H9 (cell line): ENCODE measurements at regions not wholly inside any gene's neighbourhood (a gene's known extent, or its start where the extent isn't known, plus 50 kb on each side); places are given as distances from the start of the nearest gene placed in this dataset.

Source experiments
- DNase-seq: peaks from one replicate; pipeline ENCODE4 v3.0.0-alpha.2; 2017
- H2AFZ ChIP-seq: one replicate; pipeline ENCODE4 v1.6.1; 2013; ENCODE audit warnings: mild to moderate bottlenecking, low read length, control low read depth, moderate library complexity
- H2AK5ac ChIP-seq: 2 replicates; pipeline ENCODE4 v1.6.1; 2013; ENCODE audit warnings: low read length, control low read depth, mixed read lengths; ENCODE audit not compliant: insufficient read length
- H2BK120ac ChIP-seq: one replicate; pipeline ENCODE4 v1.6.1; 2013; ENCODE audit warnings: low read depth, mild to moderate bottlenecking, low read length, control low read depth, inconsistent platforms; ENCODE audit not compliant: poor library complexity, severe bottlenecking
- H2BK12ac ChIP-seq: 2 replicates; pipeline ENCODE4 v1.6.1; 2013; ENCODE audit warnings: low read length, control low read depth, mixed read lengths, low read depth; ENCODE audit not compliant: insufficient read length
- H2BK15ac ChIP-seq: 2 replicates; pipeline ENCODE4 v1.6.1; 2013; ENCODE audit warnings: low read depth, low read length, control low read depth
- H2BK20ac ChIP-seq: one replicate; pipeline ENCODE4 v1.6.1; 2013; ENCODE audit warnings: low read depth, mild to moderate bottlenecking, low read length, control low read depth, inconsistent platforms; ENCODE audit not compliant: poor library complexity, severe bottlenecking
- H2BK5ac ChIP-seq: 2 replicates; pipeline ENCODE4 v1.6.1; 2013; ENCODE audit warnings: low read length, control low read depth, mixed read lengths; ENCODE audit not compliant: insufficient read length
- H3K14ac ChIP-seq: 2 replicates; pipeline ENCODE4 v1.6.1; 2013; ENCODE audit warnings: low read length, control low read depth; ENCODE audit not compliant: insufficient read depth
- H3K18ac ChIP-seq: 2 replicates; pipeline ENCODE4 v1.6.1; 2013; ENCODE audit warnings: low read depth, mild to moderate bottlenecking, mixed read lengths, low read length, control low read depth; ENCODE audit not compliant: insufficient read length
- H3K23ac ChIP-seq: 2 replicates; pipeline ENCODE4 v1.6.1; 2013; ENCODE audit warnings: low read length, control low read depth, mixed read lengths, low read depth; ENCODE audit not compliant: insufficient read length
- H3K23me2 ChIP-seq: 2 replicates; pipeline ENCODE4 v1.6.1; 2013; ENCODE audit warnings: low read depth, mild to moderate bottlenecking, mixed read lengths, low read length, control low read depth; ENCODE audit not compliant: insufficient read length, poor library complexity, severe bottlenecking
- H3K27ac ChIP-seq: 2 replicates; pipeline ENCODE4 v1.5.1; 2013; ENCODE audit warnings: low read length, control low read depth, mixed read lengths, low read depth; ENCODE audit not compliant: insufficient read length
- H3K27me3 ChIP-seq: 2 replicates; pipeline ENCODE4 v1.6.1; 2013; ENCODE audit warnings: low read length, control low read depth, inconsistent platforms; ENCODE audit not compliant: insufficient read depth
- H3K4ac ChIP-seq: 2 replicates; pipeline ENCODE4 v1.6.1; 2013; ENCODE audit warnings: low read depth, mild to moderate bottlenecking, control low read depth, inconsistent platforms, low read length, moderate library complexity
- H3K4me1 ChIP-seq: 2 replicates; pipeline ENCODE4 v1.6.1; 2013; ENCODE audit warnings: low read length, control low read depth, inconsistent platforms; ENCODE audit not compliant: insufficient read depth
- H3K4me2 ChIP-seq: 2 replicates; pipeline ENCODE4 v1.6.1; 2013; ENCODE audit warnings: low read length, control low read depth, mixed read lengths; ENCODE audit not compliant: insufficient read length, insufficient read depth
- H3K56ac ChIP-seq: 2 replicates; pipeline ENCODE4 v1.6.1; 2013; ENCODE audit warnings: low read depth, mild to moderate bottlenecking, mixed read lengths, low read length, control low read depth; ENCODE audit not compliant: insufficient read length
- H3K79me1 ChIP-seq: 2 replicates; pipeline ENCODE4 v1.6.1; 2013; ENCODE audit warnings: low read depth, mild to moderate bottlenecking, moderate library complexity, low read length, control low read depth, inconsistent platforms; ENCODE audit not compliant: insufficient read depth, poor library complexity, severe bottlenecking
- H3K79me2 ChIP-seq: 2 replicates; pipeline ENCODE4 v1.6.1; 2013; ENCODE audit warnings: low read length, control low read depth, inconsistent platforms; ENCODE audit not compliant: insufficient read depth
- H3K9ac ChIP-seq: 2 replicates; pipeline ENCODE4 v1.6.1; 2013; ENCODE audit warnings: low read length, control low read depth, mixed read lengths; ENCODE audit not compliant: insufficient read length; ENCODE audit errors: extremely low read depth
- H3K9me3 ChIP-seq: one replicate; pipeline ENCODE4 v1.6.1; 2013; ENCODE audit warnings: low read depth, low read length, inconsistent platforms; ENCODE audit not compliant: control insufficient read depth
- H3T11ph ChIP-seq: one replicate; pipeline ENCODE4 v1.6.1; 2013; ENCODE audit warnings: mild to moderate bottlenecking, low read length, control low read depth, inconsistent platforms
- H4K20me1 ChIP-seq: one replicate; pipeline ENCODE4 v1.6.1; 2013; ENCODE audit not compliant: control insufficient read depth, insufficient read length, insufficient read depth
- H4K5ac ChIP-seq: 2 replicates; pipeline ENCODE4 v1.6.1; 2013; ENCODE audit warnings: low read depth, mild to moderate bottlenecking, mixed read lengths, low read length, control low read depth; ENCODE audit not compliant: insufficient read length
- H4K8ac ChIP-seq: replicated peaks from 2 replicates; pipeline ENCODE4 v1.6.1; 2013; ENCODE audit warnings: low read length, control low read depth, mixed read lengths, low read depth; ENCODE audit not compliant: insufficient read length
- H4K91ac ChIP-seq: 2 replicates; pipeline ENCODE4 v1.6.1; 2013; ENCODE audit warnings: low read depth, mild to moderate bottlenecking, moderate library complexity, mixed read lengths, low read length, control low read depth; ENCODE audit not compliant: insufficient read length
- H3K27ac Mint-ChIP-seq, 3 experiments: 2 replicates in 2 of 3; 3 replicates in 1 of 3; pipeline ENCODE4 v1.8.0; 2020 to 2021; ENCODE audit warnings: mixed read lengths in 3 of 3, mild to moderate bottlenecking in 1 of 3, moderate library complexity in 1 of 3
- H3K27me3 Mint-ChIP-seq: 2 replicates; pipeline ENCODE4 v1.8.0; 2021; ENCODE audit warnings: low read depth, mild to moderate bottlenecking, moderate library complexity, mixed read lengths
- H3K36me3 Mint-ChIP-seq, 3 experiments: 2 replicates in 2 of 3; 3 replicates in 1 of 3; pipeline ENCODE4 v1.8.0; 2020 to 2021; ENCODE audit warnings: low read depth in 3 of 3, mixed read lengths in 3 of 3; ENCODE audit not compliant: insufficient read depth in 1 of 3
- H3K4me1 Mint-ChIP-seq, 2 experiments: 2 replicates each; pipeline ENCODE4 v1.8.0; 2020; ENCODE audit warnings: mixed read lengths in 2 of 2
- H3K4me3 Mint-ChIP-seq, 2 experiments: 2 replicates in 1 of 2; 3 replicates in 1 of 2; pipeline ENCODE4 v1.8.0; 2020 to 2021; ENCODE audit warnings: mild to moderate bottlenecking in 2 of 2, mixed read lengths in 2 of 2, moderate library complexity in 1 of 2
- H3K9me3 Mint-ChIP-seq, 2 experiments: 2 replicates in 1 of 2; 3 replicates in 1 of 2; pipeline ENCODE4 v1.8.0; 2020; ENCODE audit warnings: mild to moderate bottlenecking in 2 of 2, mixed read lengths in 2 of 2, moderate library complexity in 1 of 2
- WGBS: extraction: QIAGEN DNeasy Blood & Tissue Kit; methylation state at CpG from one replicate; pipeline ENCODE4 v1.1.7; 2013; ENCODE audit warnings: missing lambda C conversion rate, low lambda C conversion rate, mixed read lengths; ENCODE audit not compliant: insufficient read length; ENCODE audit errors: extremely low coverage; 5-methylcytosine and 5-hydroxymethylcytosine counted together
- TF ChIP-seq, protein P1 (sequence below): fragments of 200-600 bp; sonication (generic); conservative IDR thresholded peaks from 3 replicates; pipeline ENCODE4 v1.8.0; 2021; ENCODE audit warnings: antibody characterized with exemption, mild to moderate bottlenecking

DNA sequence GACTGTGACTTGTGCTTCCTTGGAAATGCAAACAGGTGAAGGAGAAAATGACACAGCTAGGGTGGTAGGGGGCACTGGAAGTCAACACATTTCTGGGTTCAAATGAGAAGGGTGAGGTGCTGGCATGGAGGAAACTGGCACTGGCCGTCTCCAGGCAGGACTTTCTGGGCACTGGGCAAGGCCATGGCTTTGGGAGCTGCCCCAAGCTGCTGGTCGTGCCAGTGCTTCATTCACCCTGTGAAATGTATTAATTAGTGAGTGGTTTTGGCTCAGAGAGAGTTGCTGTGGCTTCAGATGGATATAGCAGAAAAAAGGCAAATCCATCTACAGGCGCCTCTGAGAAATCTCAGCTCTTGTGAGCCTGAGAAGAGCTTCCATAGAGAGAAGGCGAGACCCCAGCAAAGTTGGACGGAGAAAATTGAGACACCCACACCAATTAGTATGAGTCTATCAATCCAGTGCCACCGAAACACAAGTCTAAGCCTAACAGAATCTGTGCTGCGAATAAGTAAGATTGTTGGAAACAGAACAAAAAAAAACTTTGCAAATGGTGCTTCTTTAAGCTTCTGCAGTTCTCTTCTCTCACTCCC lies 202.1 kb upstream of the TNP1 start:
- no peak overlapping the region for H3K56ac ChIP-seq
- H3K9me3 Mint-ChIP-seq: no peaks in the 10 kb centered on the region
- no peak overlapping the region for H3K4me2 ChIP-seq
- H2BK12ac ChIP-seq: no peak overlapping the region
- H3K23ac ChIP-seq: no peak overlapping the region
- no peak overlapping the region for H2AK5ac ChIP-seq
- no peak overlapping the region for H3K4ac ChIP-seq
- H3T11ph ChIP-seq: no peak overlapping the region
- H2BK5ac ChIP-seq: no peak overlapping the region
- H3K79me1 ChIP-seq: no peaks in the 10 kb centered on the region
- H3K4me1 Mint-ChIP-seq: peaks cover 12 to 13% of the 10 kb centered on the region in 2 experiments
- DNase-seq: no peak
- no CpG with 5 or more reads among the region's 7 CpGs for WGBS
- H4K5ac ChIP-seq: no peak overlapping the region
- H3K27me3 Mint-ChIP-seq: no peaks in the 10 kb centered on the region
- no peak overlapping the region for H3K27ac Mint-ChIP-seq
- no peak overlapping the region for H3K4me3 Mint-ChIP-seq
- no peak overlapping the region for H3K9ac ChIP-seq
- H3K27ac ChIP-seq: no peak overlapping the region
- H3K9me3 ChIP-seq: no peaks in the 10 kb centered on the region
- no peaks in the 10 kb centered on the region for H3K36me3 Mint-ChIP-seq
- H3K23me2 ChIP-seq: no peaks in the 10 kb centered on the region
- H4K91ac ChIP-seq: no peak overlapping the region
- no peak overlapping the region for H2BK20ac ChIP-seq
- no peak overlapping the region for H2AFZ ChIP-seq
- H3K14ac ChIP-seq: no peak overlapping the region
- TF ChIP-seq, protein P1, sequence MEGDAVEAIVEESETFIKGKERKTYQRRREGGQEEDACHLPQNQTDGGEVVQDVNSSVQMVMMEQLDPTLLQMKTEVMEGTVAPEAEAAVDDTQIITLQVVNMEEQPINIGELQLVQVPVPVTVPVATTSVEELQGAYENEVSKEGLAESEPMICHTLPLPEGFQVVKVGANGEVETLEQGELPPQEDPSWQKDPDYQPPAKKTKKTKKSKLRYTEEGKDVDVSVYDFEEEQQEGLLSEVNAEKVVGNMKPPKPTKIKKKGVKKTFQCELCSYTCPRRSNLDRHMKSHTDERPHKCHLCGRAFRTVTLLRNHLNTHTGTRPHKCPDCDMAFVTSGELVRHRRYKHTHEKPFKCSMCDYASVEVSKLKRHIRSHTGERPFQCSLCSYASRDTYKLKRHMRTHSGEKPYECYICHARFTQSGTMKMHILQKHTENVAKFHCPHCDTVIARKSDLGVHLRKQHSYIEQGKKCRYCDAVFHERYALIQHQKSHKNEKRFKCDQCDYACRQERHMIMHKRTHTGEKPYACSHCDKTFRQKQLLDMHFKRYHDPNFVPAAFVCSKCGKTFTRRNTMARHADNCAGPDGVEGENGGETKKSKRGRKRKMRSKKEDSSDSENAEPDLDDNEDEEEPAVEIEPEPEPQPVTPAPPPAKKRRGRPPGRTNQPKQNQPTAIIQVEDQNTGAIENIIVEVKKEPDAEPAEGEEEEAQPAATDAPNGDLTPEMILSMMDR: no peak
- no peaks in the 10 kb centered on the region for H4K20me1 ChIP-seq
- H3K79me2 ChIP-seq: no peaks in the 10 kb centered on the region
- H3K18ac ChIP-seq: no peak overlapping the region
- H3K4me1 ChIP-seq: peaks cover 3% of the 10 kb centered on the region; the same call in 1 of the 2 replicates
- H2BK15ac ChIP-seq: no peak overlapping the region
- no peak overlapping the region for H2BK120ac ChIP-seq
- no peak overlapping the region for H4K8ac ChIP-seq
- H3K27me3 ChIP-seq: no peaks in the 10 kb centered on the region
